Smooth muscle cell (in vitro differentiated cells): ENCODE measurements at regions not wholly inside any gene's neighbourhood (a gene's known extent, or its start where the extent isn't known, plus 50 kb on each side); places are given as distances from the start of the nearest gene placed in this dataset.

ENCODE experiments used
- DNase-seq: peaks from one replicate; lab custom pipeline; 2025; ENCODE audit not compliant: unreplicated experiment; lab: John Stamatoyannopoulos, UW
- H2AFZ ChIP-seq: fragments of 200-600 bp; sonication (generic); 2 replicates; pipeline ENCODE4 v1.6.0; 2016; ENCODE audit warnings: antibody characterized with exemption, low read depth, mild to moderate bottlenecking
- H3F3A ChIP-seq: fragments of 200-600 bp; sonication (generic); 2 replicates; pipeline ENCODE4 v1.6.0; 2017; ENCODE audit warnings: antibody characterized with exemption, low read depth
- H3K27ac ChIP-seq: fragments of 200-600 bp; sonication (generic); 2 replicates; pipeline ENCODE4 v1.5.1; 2016; ENCODE audit warnings: low read depth, mild to moderate bottlenecking
- H3K27me3 ChIP-seq: fragments of 200-600 bp; sonication (generic); 2 replicates; pipeline ENCODE4 v1.6.1; 2016; ENCODE audit warnings: low read depth, mild to moderate bottlenecking
- H3K36me3 ChIP-seq: fragments of 200-600 bp; sonication (generic); 2 replicates; pipeline ENCODE4 v1.5.1; 2016; ENCODE audit warnings: low read depth
- H3K4me1 ChIP-seq: fragments of 200-600 bp; sonication (generic); 2 replicates; pipeline ENCODE4 v1.5.1; 2016; ENCODE audit warnings: low read depth
- H3K4me2 ChIP-seq: fragments of 200-600 bp; sonication (generic); 2 replicates; pipeline ENCODE4 v1.6.0; 2016; ENCODE audit warnings: mild to moderate bottlenecking
- H3K4me3 ChIP-seq: fragments of 200-600 bp; sonication (generic); 2 replicates; pipeline ENCODE4 v1.5.1; 2016; ENCODE audit warnings: mild to moderate bottlenecking
- H3K79me2 ChIP-seq: fragments of 200-600 bp; sonication (generic); 2 replicates; pipeline ENCODE4 v1.6.0; 2016; ENCODE audit warnings: low read depth, mild to moderate bottlenecking
- H3K9ac ChIP-seq: fragments of 200-600 bp; sonication (generic); 2 replicates; pipeline ENCODE4 v1.6.0; 2016; ENCODE audit warnings: low read depth
- H3K9me3 ChIP-seq: fragments of 200-600 bp; sonication (generic); replicated peaks from 2 replicates; pipeline ENCODE4 v1.5.1; 2016; ENCODE audit warnings: low read depth
- H4K20me1 ChIP-seq: fragments of 200-600 bp; sonication (generic); 2 replicates; pipeline ENCODE4 v1.6.0; 2016; ENCODE audit warnings: low read depth
- WGBS: methylation state at CpG from one replicate; pipeline ENCODE4 v1.1.7; 2016; ENCODE audit warnings: low lambda C conversion rate; 5-methylcytosine and 5-hydroxymethylcytosine counted together
- TF ChIP-seq, protein P1 (sequence below): fragments of 200-600 bp; sonication (generic); IDR thresholded peaks from 2 replicates; pipeline ENCODE4 v1.5.1; 2017; ENCODE audit warnings: borderline replicate concordance, mild to moderate bottlenecking, antibody characterized with exemption; ENCODE audit not compliant: insufficient read depth, poor library complexity, severe bottlenecking

DNA sequence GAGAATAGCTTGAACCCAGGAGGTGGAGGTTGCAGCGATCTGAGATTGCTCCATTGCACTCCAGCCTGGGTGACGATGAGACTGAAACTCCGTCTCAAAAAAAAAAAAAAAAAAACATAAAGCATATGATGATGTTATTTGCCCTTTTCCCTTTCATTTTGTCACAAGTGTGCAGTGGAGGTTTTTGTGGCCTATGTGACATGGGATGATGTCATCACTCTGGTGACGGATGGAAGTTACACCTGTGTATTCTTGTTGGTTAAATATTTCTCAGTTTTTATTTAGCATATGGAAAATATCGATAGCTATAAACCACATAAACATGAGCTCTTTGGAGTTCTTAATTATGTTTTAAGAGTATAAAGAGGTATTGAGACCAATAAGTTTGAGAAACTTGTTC, 71.8 kb upstream of the EMX2 start:
- TF ChIP-seq, protein P1, sequence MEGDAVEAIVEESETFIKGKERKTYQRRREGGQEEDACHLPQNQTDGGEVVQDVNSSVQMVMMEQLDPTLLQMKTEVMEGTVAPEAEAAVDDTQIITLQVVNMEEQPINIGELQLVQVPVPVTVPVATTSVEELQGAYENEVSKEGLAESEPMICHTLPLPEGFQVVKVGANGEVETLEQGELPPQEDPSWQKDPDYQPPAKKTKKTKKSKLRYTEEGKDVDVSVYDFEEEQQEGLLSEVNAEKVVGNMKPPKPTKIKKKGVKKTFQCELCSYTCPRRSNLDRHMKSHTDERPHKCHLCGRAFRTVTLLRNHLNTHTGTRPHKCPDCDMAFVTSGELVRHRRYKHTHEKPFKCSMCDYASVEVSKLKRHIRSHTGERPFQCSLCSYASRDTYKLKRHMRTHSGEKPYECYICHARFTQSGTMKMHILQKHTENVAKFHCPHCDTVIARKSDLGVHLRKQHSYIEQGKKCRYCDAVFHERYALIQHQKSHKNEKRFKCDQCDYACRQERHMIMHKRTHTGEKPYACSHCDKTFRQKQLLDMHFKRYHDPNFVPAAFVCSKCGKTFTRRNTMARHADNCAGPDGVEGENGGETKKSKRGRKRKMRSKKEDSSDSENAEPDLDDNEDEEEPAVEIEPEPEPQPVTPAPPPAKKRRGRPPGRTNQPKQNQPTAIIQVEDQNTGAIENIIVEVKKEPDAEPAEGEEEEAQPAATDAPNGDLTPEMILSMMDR: no peak
- WGBS: 70% methylated on average over 5 of the region's 5 CpGs

DNA sequence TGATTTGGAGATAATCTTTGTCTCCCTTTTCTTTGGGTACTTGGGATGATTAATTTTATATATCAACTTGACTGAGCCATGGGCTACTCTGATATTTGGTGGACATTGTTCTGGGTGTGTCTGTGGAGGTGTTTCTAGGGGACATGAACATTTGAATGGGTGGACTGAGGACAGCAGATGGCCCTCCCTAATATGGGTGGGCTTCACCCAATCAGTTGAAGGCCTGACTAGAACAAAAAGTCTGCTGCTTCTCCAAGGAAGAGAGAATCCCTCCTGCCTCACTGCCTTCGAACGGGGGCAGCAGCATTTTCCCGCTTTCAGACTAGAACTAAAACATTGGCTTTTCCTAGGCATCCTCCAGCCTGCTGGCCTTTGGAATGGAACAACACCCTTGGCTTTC, 73.9 kb upstream of the EMX2 start:
- Histone ChIP-seq H2AFZ (no peak overlapping the region), H3K9ac (no peak overlapping the region), H3F3A (no peaks in the 10 kb centered on the region), H3K9me3 (no peaks in the 10 kb centered on the region), H3K4me2 (no peak overlapping the region), H3K27me3 (peaks cover 11% of the 10 kb centered on the region), H3K4me1 (no peaks in the 10 kb centered on the region), H3K79me2 (no peaks in the 10 kb centered on the region), H4K20me1 (no peaks in the 10 kb centered on the region), H3K4me3 (no peak overlapping the region), H3K27ac (no peak overlapping the region), H3K36me3 (no peaks in the 10 kb centered on the region)
- WGBS: 98% methylated on average over 3 of the region's 3 CpGs
- no peak for DNase-seq
- TF ChIP-seq, protein P1: no peak

More for the DNA sequence above, 71.8 kb upstream of the EMX2 start:
- H3K9ac ChIP-seq: no peak overlapping the region
- no peaks in the 10 kb centered on the region for H3K9me3 ChIP-seq
- no peak for DNase-seq
- H3K27me3 ChIP-seq: peaks cover 11% of the 10 kb centered on the region
- H3K79me2 ChIP-seq: no peaks in the 10 kb centered on the region
- H4K20me1 ChIP-seq: no peaks in the 10 kb centered on the region
- H3K4me3 ChIP-seq: no peak overlapping the region
- H3F3A ChIP-seq: no peaks in the 10 kb centered on the region
- no peaks in the 10 kb centered on the region for H3K36me3 ChIP-seq
- H3K4me2 ChIP-seq: no peak overlapping the region
- no peak overlapping the region for H3K27ac ChIP-seq
- H3K4me1 ChIP-seq: no peaks in the 10 kb centered on the region
- H2AFZ ChIP-seq: no peak overlapping the region

DNA sequence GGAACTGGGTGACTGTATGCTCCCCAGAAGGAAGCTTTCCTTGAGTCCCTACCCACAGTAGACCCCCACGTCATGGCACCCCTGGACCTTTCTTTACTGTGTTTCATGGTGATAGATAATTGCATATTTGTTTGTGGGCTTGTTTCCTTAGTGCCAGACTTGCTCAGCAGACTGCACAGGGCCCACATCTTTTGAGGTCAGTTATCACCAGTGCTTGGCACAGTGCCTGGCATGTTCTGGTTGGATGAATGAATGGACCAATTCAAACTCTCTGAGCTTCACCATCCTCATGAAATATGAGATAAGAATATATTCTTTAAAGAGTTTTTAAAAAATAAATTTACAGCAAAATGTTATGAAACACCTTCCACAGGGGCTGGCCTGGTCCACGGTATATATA, 78.4 kb upstream of the EMX2 start:
- TF ChIP-seq, protein P1: no peak
- Histone ChIP-seq H3K79me2 (no peaks in the 10 kb centered on the region), H3K9me3 (no peaks in the 10 kb centered on the region), H3K4me3 (no peak overlapping the region), H3K27ac (no peak overlapping the region), H3K9ac (no peak overlapping the region), H3K27me3 (no peaks in the 10 kb centered on the region), H3F3A (peaks cover 17% of the 10 kb centered on the region), H2AFZ (no peak overlapping the region), H3K36me3 (no peaks in the 10 kb centered on the region), H3K4me1 (peaks cover 7% of the 10 kb centered on the region), H4K20me1 (no peaks in the 10 kb centered on the region), H3K4me2 (no peak overlapping the region)
- WGBS: 56% methylated on average over 2 of the region's 2 CpGs
- DNase-seq: no peak

DNA sequence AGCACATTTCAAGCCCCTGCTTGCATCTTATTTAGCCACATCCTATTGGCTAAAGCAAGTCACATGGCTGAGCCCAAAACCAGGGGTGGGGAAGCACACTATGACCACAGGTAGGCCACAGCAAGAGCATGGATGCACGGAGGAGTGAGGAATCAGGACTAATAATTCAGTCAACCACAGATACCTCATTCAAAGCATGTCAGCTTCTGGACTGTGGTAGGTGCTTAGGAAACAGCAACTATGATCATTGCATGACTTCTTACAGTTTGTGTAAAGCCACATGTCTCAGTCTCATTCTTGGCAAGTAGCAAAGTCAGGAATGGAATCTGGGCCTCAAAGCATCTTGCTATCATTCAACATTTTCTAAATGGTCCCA, 79.0 kb upstream of the EMX2 start:
- WGBS: 69% methylated on average over 1 of the region's 1 CpG
- TF ChIP-seq, protein P1: no peak
- no peaks in the 10 kb centered on the region for H4K20me1 ChIP-seq
- H2AFZ ChIP-seq: no peak overlapping the region
- H3K36me3 ChIP-seq: no peaks in the 10 kb centered on the region
- no peak overlapping the region for H3K27ac ChIP-seq
- H3K4me2 ChIP-seq: no peak overlapping the region
- H3K79me2 ChIP-seq: no peaks in the 10 kb centered on the region
- no peaks in the 10 kb centered on the region for H3K27me3 ChIP-seq
- H3K4me3 ChIP-seq: no peak overlapping the region
- peaks cover 7% of the 10 kb centered on the region for H3K4me1 ChIP-seq
- peaks cover 17% of the 10 kb centered on the region for H3F3A ChIP-seq
- no peaks in the 10 kb centered on the region for H3K9me3 ChIP-seq
- no peak overlapping the region for H3K9ac ChIP-seq
- no peak for DNase-seq
